ENCODE measurements at regions not wholly inside any gene's neighbourhood (a gene's known extent, or its start where the extent isn't known, plus 50 kb on each side); places are given as distances from the start of the nearest gene placed in this dataset.

DNA sequence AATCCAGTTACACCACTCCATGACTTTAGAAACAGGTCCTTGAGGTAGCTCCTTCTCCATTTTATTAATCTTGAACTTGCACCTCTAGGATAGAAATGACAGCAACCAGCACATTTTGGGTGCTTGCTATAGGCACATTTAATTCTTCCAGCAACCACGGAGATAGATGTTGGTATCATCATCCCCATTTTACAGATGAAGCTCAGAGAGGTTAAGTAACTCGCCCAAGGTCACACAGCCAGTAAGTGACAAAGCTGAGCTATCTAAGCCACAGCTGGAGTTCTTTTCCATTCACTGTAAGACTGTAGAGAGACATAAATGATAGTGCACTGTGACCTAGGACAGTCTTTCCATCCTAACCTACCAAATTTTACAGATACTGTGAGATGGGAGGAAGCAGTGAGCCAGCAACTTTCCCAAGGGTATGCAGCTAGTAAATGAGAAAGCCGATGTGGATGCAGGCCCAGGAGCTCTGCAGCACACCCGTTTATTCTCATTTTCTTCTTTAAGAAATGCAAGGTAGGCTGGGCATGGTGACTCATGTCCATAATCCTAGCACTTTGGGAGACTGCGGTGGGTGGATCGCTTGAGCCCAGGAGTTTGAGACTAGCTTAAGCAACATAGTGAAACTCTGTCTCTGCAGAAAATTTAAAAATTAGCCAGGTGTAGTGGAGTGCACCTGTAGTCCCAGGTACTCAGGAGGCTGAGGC is 103.2 kb downstream of the TBX5 start:
- peaks cover 0 to 28% (median 14%) of the 10 kb centered on the region in 5 donors for H3K27me3 Mint-ChIP-seq
- intact Hi-C loops (cut with micrococcal nuclease), result no loop called here
- peaks cover 0 to 9% (median 3%) of the 10 kb centered on the region in 11 donors for H3K9me3 Mint-ChIP-seq
- Histone ChIP-seq H3K36me3 (ENCODE audit: control insufficient read depth in 2 of 3, insufficient read depth in 3 of 3, low read length in 3 of 3) (no peaks in the 10 kb centered on the region), H3K4me3 (ENCODE audit: low read length) (no peak overlapping the region), H3K9me3 (ENCODE audit: control insufficient read depth in 2 of 3, low read length in 3 of 3) (no peaks in the 10 kb centered on the region), H3K4me1 (ENCODE audit: control insufficient read depth in 2 of 2, insufficient read depth in 2 of 2, low read length in 2 of 2) (no peaks in the 10 kb centered on the region), H3K27ac (ENCODE audit: low read depth, low read length) (no peak overlapping the region), H3K27me3 (ENCODE audit: control insufficient read depth in 2 of 2, insufficient read depth in 2 of 2, low read length in 2 of 2) (no peaks in the 10 kb centered on the region)
- no peak overlapping the region for H3K27ac Mint-ChIP-seq
- CTCF ChIA-PET, result no interaction called here
- POLR2A ChIA-PET, result interaction anchor here (0.6 kb wide), 1 partner anchor 9 kb away, joined by 3 read pairs; no protein-coding TSS in a partner anchor
- H3K36me3 Mint-ChIP-seq, result no peaks in the 10 kb centered on the region
- ATAC-seq (no peak), DNase-seq (no peak)
- H3K4me3 Mint-ChIP-seq, result no peak overlapping the region
- H3K4me1 Mint-ChIP-seq, result no peaks in the 10 kb centered on the region

GRCh38 chr12:114302117-114302516 is 103.8 kb downstream of the TBX5 start:
- no peak for DNase-seq
- Histone ChIP-seq H3K27me3 (ENCODE audit: control insufficient read depth in 2 of 2, insufficient read depth in 2 of 2, low read length in 2 of 2) (no peaks in the 10 kb centered on the region), H3K4me3 (ENCODE audit: low read length) (no peak overlapping the region), H3K9me3 (ENCODE audit: control insufficient read depth in 2 of 3, low read length in 3 of 3) (no peaks in the 10 kb centered on the region), H3K4me1 (ENCODE audit: control insufficient read depth in 2 of 2, insufficient read depth in 2 of 2, low read length in 2 of 2) (no peaks in the 10 kb centered on the region), H3K27ac (ENCODE audit: low read depth, low read length) (no peak overlapping the region), H3K36me3 (ENCODE audit: control insufficient read depth in 2 of 3, insufficient read depth in 3 of 3, low read length in 3 of 3) (no peaks in the 10 kb centered on the region)
- Mint-ChIP-seq H3K9me3 (peaks cover 0 to 9% (median 3%) of the 10 kb centered on the region in 11 donors), H3K4me3 (no peak overlapping the region), H3K27me3 (peaks cover 0 to 28% (median 14%) of the 10 kb centered on the region in 5 donors), H3K36me3 (no peaks in the 10 kb centered on the region), H3K27ac (no peak overlapping the region), H3K4me1 (no peaks in the 10 kb centered on the region)
- ChIA-PET POLR2A (no interaction called here), CTCF (no interaction called here)
- intact Hi-C loops (cut with micrococcal nuclease), result no loop called here
- ATAC-seq, result no peak

GRCh38 chr12:114294303-114294685 is 111.7 kb downstream of the TBX5 start:
- Mint-ChIP-seq H3K4me1 (no peaks in the 10 kb centered on the region), H3K9me3 (peaks cover 0 to 15% (median 3%) of the 10 kb centered on the region in 11 donors), H3K27me3 (peaks cover 0 to 13% (median 11%) of the 10 kb centered on the region in 5 donors), H3K27ac (no peak overlapping the region), H3K4me3 (no peak overlapping the region), H3K36me3 (peaks cover 0 to 3% (median 0%) of the 10 kb centered on the region in 5 donors)
- no peaks in the 10 kb centered on the region for H3K27me3 ChIP-seq (ENCODE audit: control insufficient read depth in 2 of 2, insufficient read depth in 2 of 2, low read length in 2 of 2)
- ATAC-seq (no peak), DNase-seq (no peak)
- H3K9me3 ChIP-seq (ENCODE audit: control insufficient read depth in 2 of 3, low read length in 3 of 3), result no peaks in the 10 kb centered on the region
- POLR2A ChIA-PET, result no interaction called here
- intact Hi-C loops (cut with micrococcal nuclease), result no loop called here
- H3K27ac ChIP-seq (ENCODE audit: low read depth, low read length), result no peak overlapping the region
- CTCF ChIA-PET, result no interaction called here
- no peaks in the 10 kb centered on the region for H3K36me3 ChIP-seq (ENCODE audit: control insufficient read depth in 2 of 3, insufficient read depth in 3 of 3, low read length in 3 of 3)
- no peak overlapping the region for H3K4me3 ChIP-seq (ENCODE audit: low read length)
- no peaks in the 10 kb centered on the region for H3K4me1 ChIP-seq (ENCODE audit: control insufficient read depth in 2 of 2, insufficient read depth in 2 of 2, low read length in 2 of 2)

DNA sequence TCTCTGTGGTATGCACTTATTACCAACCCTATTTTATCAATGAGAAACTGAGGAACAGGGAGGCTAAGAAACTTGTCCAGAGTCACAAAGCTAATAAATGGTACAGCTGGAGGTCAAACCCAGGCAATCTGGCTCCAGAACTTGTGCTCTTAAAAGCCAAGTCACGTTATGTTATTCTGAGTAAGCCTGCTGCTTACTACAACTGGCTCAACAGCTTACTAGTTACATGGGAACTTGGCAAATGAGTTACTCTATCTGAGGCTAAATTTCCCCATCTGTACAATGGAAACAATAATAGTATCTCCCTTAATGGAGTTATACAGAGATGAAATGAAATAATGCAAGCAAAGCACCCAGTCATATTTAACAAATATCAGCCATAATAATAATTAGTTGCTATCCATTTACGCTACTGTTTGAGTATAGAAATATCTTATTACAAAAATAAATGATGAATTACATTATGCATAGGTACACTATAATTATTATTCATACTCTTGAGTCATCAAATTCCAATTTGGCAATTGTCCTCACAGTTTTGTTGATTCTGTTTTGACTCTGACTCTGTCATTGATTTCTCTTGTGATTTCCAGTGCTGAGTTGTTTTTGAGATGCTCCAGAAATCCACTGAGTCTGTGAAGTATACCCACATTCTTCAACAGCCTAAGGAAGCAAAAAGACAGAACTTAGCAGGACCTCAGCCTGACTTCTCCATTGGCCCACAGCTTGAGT is 112.2 kb downstream of the TBX5 start:
- Mint-ChIP-seq H3K36me3 (peaks cover 0 to 3% (median 0%) of the 10 kb centered on the region in 5 donors), H3K9me3 (peaks cover 0 to 15% (median 3%) of the 10 kb centered on the region in 11 donors), H3K4me1 (no peaks in the 10 kb centered on the region), H3K27ac (no peak overlapping the region), H3K27me3 (peaks cover 0 to 11% (median 9%) of the 10 kb centered on the region in 5 donors), H3K4me3 (no peak overlapping the region)
- H3K9me3 ChIP-seq (ENCODE audit: control insufficient read depth in 2 of 3, low read length in 3 of 3), result no peaks in the 10 kb centered on the region
- H3K27ac ChIP-seq (ENCODE audit: low read depth, low read length), result no peak overlapping the region
- no peaks in the 10 kb centered on the region for H3K4me1 ChIP-seq (ENCODE audit: control insufficient read depth in 2 of 2, insufficient read depth in 2 of 2, low read length in 2 of 2)
- no peaks in the 10 kb centered on the region for H3K27me3 ChIP-seq (ENCODE audit: control insufficient read depth in 2 of 2, insufficient read depth in 2 of 2, low read length in 2 of 2)
- ChIA-PET CTCF (no interaction called here), POLR2A (no interaction called here)
- H3K36me3 ChIP-seq (ENCODE audit: control insufficient read depth in 2 of 3, insufficient read depth in 3 of 3, low read length in 3 of 3), result no peaks in the 10 kb centered on the region
- H3K4me3 ChIP-seq (ENCODE audit: low read length), result no peak overlapping the region
- no peak for ATAC-seq
- no peak for DNase-seq
- intact Hi-C loops (cut with micrococcal nuclease), result no loop called here

DNA sequence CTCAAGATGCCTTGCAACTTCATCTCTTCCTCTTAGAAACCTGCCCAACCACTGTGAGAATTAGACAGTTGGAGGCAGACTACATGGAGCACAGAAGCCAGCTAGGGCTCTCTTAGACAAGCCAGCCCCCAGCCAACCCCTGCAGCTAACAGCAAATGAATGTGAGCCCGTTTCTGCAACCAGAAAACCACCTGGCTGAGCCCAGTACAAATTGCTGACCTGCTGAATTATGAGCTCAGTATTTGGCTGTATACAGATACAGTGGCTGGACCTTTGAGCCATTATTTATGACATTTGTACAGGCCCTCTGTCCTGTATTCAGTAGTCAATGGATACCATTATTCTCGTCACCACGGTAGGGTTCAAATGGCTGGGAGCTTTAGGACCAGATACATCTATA is 112.9 kb downstream of the TBX5 start:
- Mint-ChIP-seq H3K27me3 (peaks cover 0 to 14% (median 9%) of the 10 kb centered on the region in 5 donors), H3K4me1 (no peaks in the 10 kb centered on the region), H3K4me3 (no peak overlapping the region), H3K27ac (no peak overlapping the region), H3K9me3 (peaks cover 0 to 15% (median 3%) of the 10 kb centered on the region in 11 donors), H3K36me3 (peaks cover 0 to 3% (median 0%) of the 10 kb centered on the region in 5 donors)
- Histone ChIP-seq H3K27me3 (ENCODE audit: control insufficient read depth in 2 of 2, insufficient read depth in 2 of 2, low read length in 2 of 2) (no peaks in the 10 kb centered on the region), H3K9me3 (ENCODE audit: control insufficient read depth in 2 of 3, low read length in 3 of 3) (no peaks in the 10 kb centered on the region), H3K4me1 (ENCODE audit: control insufficient read depth in 2 of 2, insufficient read depth in 2 of 2, low read length in 2 of 2) (no peaks in the 10 kb centered on the region), H3K27ac (ENCODE audit: low read depth, low read length) (no peak overlapping the region), H3K4me3 (ENCODE audit: low read length) (no peak overlapping the region), H3K36me3 (ENCODE audit: control insufficient read depth in 2 of 3, insufficient read depth in 3 of 3, low read length in 3 of 3) (no peaks in the 10 kb centered on the region)
- intact Hi-C loops (cut with micrococcal nuclease), result no loop called here
- ChIA-PET POLR2A (no interaction called here), CTCF (no interaction called here)
- ATAC-seq, result no peak
- DNase-seq, result no peak

DNA sequence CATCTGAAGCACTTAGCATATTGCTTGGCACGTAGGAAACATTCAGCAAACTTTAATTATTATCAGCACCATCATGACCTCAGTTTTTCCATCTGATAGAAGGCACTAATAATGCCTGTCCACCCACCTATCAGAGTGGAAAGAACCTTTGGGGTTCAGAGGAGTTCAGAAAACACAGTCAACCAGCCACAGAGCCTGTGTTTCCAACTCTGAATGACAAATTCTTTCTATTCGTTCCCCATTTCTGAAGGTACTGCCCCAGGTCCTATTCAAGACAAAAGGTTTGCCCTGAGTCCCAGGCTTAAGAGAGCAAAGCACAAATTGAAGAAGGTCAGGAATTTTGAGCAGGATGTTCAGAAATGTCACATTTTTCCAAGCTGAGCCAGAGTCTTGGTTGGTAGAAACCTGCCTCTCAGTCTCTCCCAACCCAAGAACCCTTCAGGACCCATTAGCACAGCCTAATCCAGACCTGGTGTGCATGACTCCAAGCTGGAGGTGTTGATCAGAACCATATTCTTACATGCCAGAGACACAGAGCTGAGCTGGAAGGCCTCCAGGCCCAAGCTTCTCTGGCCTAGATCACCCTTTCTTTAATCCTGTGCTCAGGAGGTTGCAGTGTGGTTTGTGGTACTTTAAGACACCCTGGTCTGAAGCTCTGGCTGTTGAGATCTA is 114.4 kb downstream of the TBX5 start:
- H3K9me3 ChIP-seq (ENCODE audit: control insufficient read depth in 2 of 3, low read length in 3 of 3), result no peaks in the 10 kb centered on the region
- no peak overlapping the region for H3K4me3 ChIP-seq (ENCODE audit: low read length)
- intact Hi-C loops (cut with micrococcal nuclease), result no loop called here
- Mint-ChIP-seq H3K36me3 (peaks cover 0 to 3% (median 0%) of the 10 kb centered on the region in 5 donors), H3K27ac (no peak overlapping the region), H3K9me3 (peaks cover 0 to 10% (median 2%) of the 10 kb centered on the region in 11 donors), H3K27me3 (peaks cover 3 to 17% (median 11%) of the 10 kb centered on the region in 5 donors), H3K4me1 (no peaks in the 10 kb centered on the region), H3K4me3 (no peak overlapping the region)
- DNase-seq (no peak), ATAC-seq (no peak)
- no peaks in the 10 kb centered on the region for H3K27me3 ChIP-seq (ENCODE audit: control insufficient read depth in 2 of 2, insufficient read depth in 2 of 2, low read length in 2 of 2)
- ChIA-PET POLR2A (no interaction called here), CTCF (no interaction called here)
- H3K36me3 ChIP-seq (ENCODE audit: control insufficient read depth in 2 of 3, insufficient read depth in 3 of 3, low read length in 3 of 3), result no peaks in the 10 kb centered on the region
- H3K4me1 ChIP-seq (ENCODE audit: control insufficient read depth in 2 of 2, insufficient read depth in 2 of 2, low read length in 2 of 2), result no peaks in the 10 kb centered on the region
- H3K27ac ChIP-seq (ENCODE audit: low read depth, low read length), result no peak overlapping the region

Data from naive thymus-derived CD4-positive, alpha-beta T cell (primary cell).